Bronchial epithelial cell (primary cell): ENCODE measurements at regions not wholly inside any gene's neighbourhood (a gene's known extent, or its start where the extent isn't known, plus 50 kb on each side); places are given as distances from the start of the nearest gene placed in this dataset.
A peak's percentile ranks its signal among the peaks of the same experiment; 100 is the strongest.

ENCODE experiments used
- DNase-seq: peaks from one replicate; pipeline ENCODE4 v3.0.0-alpha.2; 2010; ENCODE audit warnings: low read depth
- FAIRE-seq: peaks from 2 replicates; lab custom pipeline; 2011; peaks lifted over from hg19 to GRCh38; lab: Jason Lieb, UNC
- H3K27me3 ChIP-seq: 2 replicates; pipeline ENCODE4 v1.5.1; 2011; ENCODE audit warnings: low read length; ENCODE audit not compliant: control insufficient read depth, insufficient read depth
- H3K36me3 ChIP-seq: 2 replicates; pipeline ENCODE4 v1.5.1; 2011; ENCODE audit warnings: low read length; ENCODE audit not compliant: control insufficient read depth, insufficient read depth
- H3K4me3 ChIP-seq: 2 replicates; pipeline ENCODE4 v1.5.1; 2011; ENCODE audit warnings: mild to moderate bottlenecking, low read depth, low read length, control low read depth
- CTCF ChIP-seq: IDR thresholded peaks from 2 replicates; pipeline ENCODE4 v1.5.1; 2011; ENCODE audit warnings: mild to moderate bottlenecking, moderate library complexity, low read length, control low read depth, inconsistent platforms; ENCODE audit not compliant: insufficient read depth, severe bottlenecking

DNA sequence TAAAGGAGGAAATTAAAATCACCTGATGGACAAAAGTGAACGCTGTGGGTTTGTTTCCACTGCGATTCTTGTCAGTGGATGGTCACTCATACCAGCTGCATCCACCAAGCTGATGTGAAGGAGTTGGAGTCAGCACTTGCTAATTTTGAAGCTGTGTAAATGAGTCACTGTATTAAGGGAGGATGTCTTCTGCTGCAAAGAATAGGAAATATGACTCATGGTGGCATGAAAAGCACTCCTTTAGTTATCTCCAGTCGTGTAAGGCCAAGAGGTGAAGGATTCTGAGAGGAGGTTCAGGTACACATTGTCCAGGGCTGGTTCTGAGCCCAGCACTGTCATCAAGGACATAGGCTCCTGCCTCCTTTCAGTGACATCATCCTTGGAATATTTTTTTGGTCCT, 71.7 kb upstream of the SKOR2 start:
- DNase-seq (peak; percentile 58), FAIRE-seq (no peak)
- Histone ChIP-seq H3K4me3 (no peak overlapping the region), H3K36me3 (no peaks in the 10 kb centered on the region), H3K27me3 (no peaks in the 10 kb centered on the region)
- TF ChIP-seq CTCF, result no peak

- H3K36me3 ChIP-seq, result no peaks in the 10 kb centered on the region
Measured at GRCh38 chr18:47321815-47322214, 70.4 kb upstream of the SKOR2 start.

GRCh38 chr18:47317824-47318508, 66.5 kb upstream of the SKOR2 start:
- H3K27me3 ChIP-seq, result no peaks in the 10 kb centered on the region
- DNase-seq (no peak), FAIRE-seq (no peak)
- no peaks in the 10 kb centered on the region for H3K36me3 ChIP-seq
- no peak overlapping the region for H3K4me3 ChIP-seq
- no peak for TF ChIP-seq CTCF

More at GRCh38 chr18:47321815-47322214, 70.4 kb upstream of the SKOR2 start:
- DNase-seq (no peak), FAIRE-seq (no peak)
- no peak overlapping the region for H3K4me3 ChIP-seq
- H3K27me3 ChIP-seq, result no peaks in the 10 kb centered on the region
- TF ChIP-seq CTCF, result no peak

DNA sequence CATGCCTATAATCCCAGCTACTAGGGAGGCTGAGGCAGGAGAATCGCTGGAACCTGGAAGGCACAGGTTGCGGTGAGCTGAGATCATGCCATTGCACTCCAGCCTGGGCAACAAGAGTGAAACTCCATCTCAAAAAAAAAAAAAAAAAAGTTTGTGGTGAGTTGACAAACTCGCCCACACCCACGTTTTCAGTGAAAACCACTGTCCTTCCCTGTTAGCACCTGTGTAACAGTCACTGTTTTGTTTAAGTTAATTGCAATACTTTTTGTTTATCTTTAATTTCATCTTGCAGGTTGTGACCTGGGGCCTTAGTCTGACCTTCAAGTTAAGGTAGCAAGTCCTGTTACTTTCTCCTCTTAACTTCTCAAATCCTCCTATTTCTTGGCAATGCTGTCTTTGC, 65.5 kb upstream of the SKOR2 start:
- no peak for DNase-seq
- FAIRE-seq, result no peak
- Histone ChIP-seq H3K36me3 (no peaks in the 10 kb centered on the region), H3K4me3 (no peak overlapping the region), H3K27me3 (no peaks in the 10 kb centered on the region)
- TF ChIP-seq CTCF, result no peak

DNA sequence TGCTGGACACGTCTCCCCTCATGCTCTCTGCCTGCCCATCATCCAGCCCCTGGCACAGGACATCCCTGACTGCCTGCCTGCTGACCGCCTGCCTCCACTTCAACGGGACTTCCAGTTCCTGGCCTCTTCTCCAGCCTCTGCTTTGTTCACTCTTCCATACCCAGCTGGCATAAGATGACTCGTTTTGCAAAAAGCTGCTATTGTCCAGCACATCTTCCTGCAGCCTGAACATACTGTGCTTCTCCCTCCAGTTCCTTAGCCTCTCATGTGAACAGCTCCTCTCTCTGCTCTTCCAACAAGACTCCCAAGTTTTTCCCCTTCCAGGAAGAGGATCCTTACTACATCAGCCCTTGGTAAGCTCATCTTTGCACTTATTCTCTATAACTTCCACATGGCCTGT, 62.4 kb upstream of the SKOR2 start:
- H3K4me3 ChIP-seq, result no peak overlapping the region
- H3K27me3 ChIP-seq, result no peaks in the 10 kb centered on the region
- no peak for DNase-seq
- no peak for FAIRE-seq
- TF ChIP-seq CTCF, result no peak
- no peaks in the 10 kb centered on the region for H3K36me3 ChIP-seq

DNA sequence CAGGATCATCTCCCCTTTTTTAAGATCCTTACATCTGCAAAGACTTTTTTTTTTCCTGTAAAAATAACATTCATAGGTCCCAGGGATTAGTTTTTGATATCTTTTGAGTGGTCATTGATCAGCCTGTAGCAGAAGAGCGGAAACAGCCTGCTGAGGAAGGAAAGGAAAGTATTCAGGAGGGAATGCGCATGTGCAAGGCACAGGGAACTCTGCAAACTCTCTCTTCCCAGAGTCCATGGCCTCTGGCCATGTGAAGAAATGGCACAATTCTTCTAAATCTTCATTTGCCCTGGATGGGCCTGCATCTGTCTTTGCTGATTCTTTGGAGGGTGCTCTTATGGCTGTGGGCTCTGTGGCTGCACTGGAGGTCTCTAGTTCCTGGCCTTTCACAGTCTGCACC, 60.1 kb upstream of the SKOR2 start:
- no peak for TF ChIP-seq CTCF
- no peaks in the 10 kb centered on the region for H3K27me3 ChIP-seq
- DNase-seq, result no peak
- H3K4me3 ChIP-seq, result no peak overlapping the region
- FAIRE-seq, result no peak
- no peaks in the 10 kb centered on the region for H3K36me3 ChIP-seq
